HepG2 (cell line): ENCODE measurements at regions not wholly inside any gene's neighbourhood (a gene's known extent, or its start where the extent isn't known, plus 50 kb on each side); places are given as distances from the start of the nearest gene placed in this dataset.

Source experiments
- CENPT ChIP-seq: sonication (generic); formaldehyde crosslinking; IDR thresholded peaks from 2 replicates; pipeline ENCODE4 v1.8.0; 2022; ENCODE audit warnings: low read depth, mild to moderate bottlenecking, moderate library complexity, missing genetic modification reagents
- CHD2 ChIP-seq: IDR thresholded peaks from 2 replicates; pipeline ENCODE4 v1.6.1; 2011; ENCODE audit warnings: low read depth, low read length, improper control_type of control experiment
- ETV5 ChIP-seq: IDR thresholded peaks from 2 replicates; pipeline ENCODE4 v1.6.1; 2018; ENCODE audit warnings: missing biosample characterization, missing genetic modification reagents, inconsistent platforms, borderline replicate concordance
- JUNB ChIP-seq: sonication (generic); formaldehyde crosslinking; IDR thresholded peaks from 2 replicates; pipeline ENCODE4 v1.8.0; 2022; ENCODE audit warnings: missing genetic modification reagents, mild to moderate bottlenecking, borderline replicate concordance
- MNT ChIP-seq: fragments of 450-650 bp; IDR thresholded peaks from 2 replicates; pipeline ENCODE4 v1.6.1; 2016
- RBFOX2 ChIP-seq: fragments of 200-400 bp; formaldehyde crosslinking; IDR thresholded peaks from 2 replicates; pipeline ENCODE4 v1.6.1; 2017; ENCODE audit warnings: low read depth, mild to moderate bottlenecking, low read length
- REPIN1 ChIP-seq: sonication (generic); formaldehyde crosslinking; IDR thresholded peaks from 2 replicates; pipeline ENCODE4 v1.8.0; 2022; ENCODE audit warnings: missing genetic modification reagents, low read depth, mild to moderate bottlenecking, borderline replicate concordance
- SAP130 ChIP-seq: IDR thresholded peaks from 2 replicates; pipeline ENCODE4 v1.6.1; 2016; ENCODE audit warnings: low read depth
- SETDB1 ChIP-seq: sonication (generic); formaldehyde crosslinking; IDR thresholded peaks from 2 replicates; pipeline ENCODE4 v1.5.1; 2020; ENCODE audit warnings: missing genetic modification reagents, mild to moderate bottlenecking, borderline replicate concordance
- SKIL ChIP-seq: sonication (generic); formaldehyde crosslinking; IDR thresholded peaks from 2 replicates; pipeline ENCODE4 v1.8.0; 2022; ENCODE audit warnings: missing genetic modification reagents, mild to moderate bottlenecking, moderate library complexity, borderline replicate concordance
- TEAD3 ChIP-seq: optimal IDR thresholded peaks from 2 replicates; pipeline ENCODE3; 2016; ENCODE audit warnings: borderline replicate concordance
- UBTF ChIP-seq: sonication (generic); formaldehyde crosslinking; IDR thresholded peaks from 2 replicates; pipeline ENCODE4 v1.4.0; 2020; ENCODE audit warnings: mild to moderate bottlenecking, missing genetic modification reagents
- ZFP91 ChIP-seq: sonication (generic); formaldehyde crosslinking; IDR thresholded peaks from 2 replicates; pipeline ENCODE4 v1.9.0; 2022; ENCODE audit warnings: missing genetic modification reagents, mild to moderate bottlenecking, borderline replicate concordance
- ZIK1 ChIP-seq: sonication (generic); formaldehyde crosslinking; IDR thresholded peaks from 2 replicates; pipeline ENCODE4 v1.5.0; 2020; ENCODE audit warnings: mild to moderate bottlenecking, low read depth, missing genetic modification reagents, borderline replicate concordance
- ZNF180 ChIP-seq: sonication (generic); formaldehyde crosslinking; IDR thresholded peaks from 2 replicates; pipeline ENCODE4 v1.4.0; 2020; ENCODE audit warnings: low read depth, missing genetic modification reagents, borderline replicate concordance
- ZNF572 ChIP-seq: sonication (generic); formaldehyde crosslinking; IDR thresholded peaks from 2 replicates; pipeline ENCODE4 v1.5.1; 2020; ENCODE audit warnings: mild to moderate bottlenecking, missing genetic modification reagents
- ZNF589 ChIP-seq: sonication (generic); formaldehyde crosslinking; conservative IDR thresholded peaks from 2 replicates; pipeline ENCODE4 v1.8.0; 2022; ENCODE audit warnings: mild to moderate bottlenecking, moderate library complexity, missing genetic modification reagents
- ZNF839 ChIP-seq: sonication (generic); formaldehyde crosslinking; IDR thresholded peaks from 2 replicates; pipeline ENCODE4 v1.4.0; 2020; ENCODE audit warnings: missing genetic modification reagents, mild to moderate bottlenecking, borderline replicate concordance
- ZSCAN21 ChIP-seq: sonication (generic); formaldehyde crosslinking; IDR thresholded peaks from 2 replicates; pipeline ENCODE4 v1.8.0; 2022; ENCODE audit warnings: mild to moderate bottlenecking, missing genetic modification reagents, moderate library complexity, borderline replicate concordance
- TF ChIP-seq, protein P1 (sequence below): fragments of 450-650 bp; IDR thresholded peaks from 2 replicates; pipeline ENCODE4 v1.6.1; 2017

DNA sequence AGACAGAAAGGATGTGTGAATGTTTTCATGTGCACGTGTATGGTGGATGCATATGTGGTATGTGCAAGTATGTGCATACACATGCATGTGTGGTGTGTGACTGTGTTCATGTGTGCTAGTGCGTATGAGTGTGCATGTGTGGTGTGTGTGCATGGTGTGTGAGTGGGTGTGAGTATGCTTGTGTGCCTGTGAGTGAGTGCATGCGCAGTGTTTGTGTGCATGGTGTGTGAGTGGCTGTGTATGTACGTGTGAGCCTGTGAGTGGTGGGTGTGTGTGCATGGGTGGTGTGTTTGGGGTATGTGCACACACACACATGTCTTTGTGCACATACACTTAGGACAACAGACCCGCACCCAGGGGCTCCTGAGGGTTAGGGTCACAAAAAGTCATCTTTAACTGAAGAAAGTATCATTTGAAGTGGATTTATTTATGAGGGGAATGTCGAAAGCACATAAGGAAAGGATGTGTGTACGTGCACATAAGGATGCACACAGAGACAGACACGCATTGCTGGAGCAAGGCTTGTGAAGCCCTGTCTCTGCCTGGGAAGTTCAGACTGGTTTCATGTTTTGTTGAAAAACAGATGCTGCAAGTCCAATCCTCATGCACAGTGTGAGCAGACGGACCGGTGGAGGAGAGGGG lies 237.0 kb downstream of the SYK start (continued):
- TF ChIP-seq ZIK1 (0 out of 2 replicates have a peak, but pooled peaks have one; percentile 64), TEAD3 (CRISPR knock-in tag) (no peak), SETDB1 (CRISPR knock-in tag) (no peak), ZSCAN21 (CRISPR knock-in tag) (0 out of 2 replicates have a peak, but pooled peaks have one; percentile 38), ZFP91 (CRISPR knock-in tag) (no peak), SKIL (CRISPR knock-in tag) (0 out of 2 replicates have a peak, but pooled peaks have one; percentile 38), CHD2 (no peak), CENPT (CRISPR knock-in tag) (0 out of 2 replicates have a peak, but pooled peaks have one; percentile 25), ETV5 (CRISPR knock-in tag) (no peak), REPIN1 (no peak), ZNF589 (CRISPR knock-in tag) (peak; percentile 67; the same call in 1 of the 2 replicates), ZNF839 (no peak), ZNF572 (no peak), SAP130 (CRISPR knock-in tag) (no peak), RBFOX2 (peak; percentile 30; the same call in 1 of the 2 replicates), ZNF180 (CRISPR knock-in tag) (no peak), JUNB (peak; percentile 66; the same call in 1 of the 2 replicates), MNT (peak; percentile 40; the same call in 1 of the 2 replicates), UBTF (CRISPR knock-in tag) (0 out of 2 replicates have a peak, but pooled peaks have one; percentile 4)
- TF ChIP-seq, protein P1, sequence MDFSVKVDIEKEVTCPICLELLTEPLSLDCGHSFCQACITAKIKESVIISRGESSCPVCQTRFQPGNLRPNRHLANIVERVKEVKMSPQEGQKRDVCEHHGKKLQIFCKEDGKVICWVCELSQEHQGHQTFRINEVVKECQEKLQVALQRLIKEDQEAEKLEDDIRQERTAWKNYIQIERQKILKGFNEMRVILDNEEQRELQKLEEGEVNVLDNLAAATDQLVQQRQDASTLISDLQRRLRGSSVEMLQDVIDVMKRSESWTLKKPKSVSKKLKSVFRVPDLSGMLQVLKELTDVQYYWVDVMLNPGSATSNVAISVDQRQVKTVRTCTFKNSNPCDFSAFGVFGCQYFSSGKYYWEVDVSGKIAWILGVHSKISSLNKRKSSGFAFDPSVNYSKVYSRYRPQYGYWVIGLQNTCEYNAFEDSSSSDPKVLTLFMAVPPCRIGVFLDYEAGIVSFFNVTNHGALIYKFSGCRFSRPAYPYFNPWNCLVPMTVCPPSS, result no peak
